Thyroid gland (tissue), 4 donors: ENCODE measurements at regions not wholly inside any gene's neighbourhood (a gene's known extent, or its start where the extent isn't known, plus 50 kb on each side); places are given as distances from the start of the nearest gene placed in this dataset.

ENCODE experiments used
- POLR2A ChIP-seq, 2 donors: fragments of 450-650 bp; IDR thresholded peaks; one replicate each; pipeline ENCODE4 v1.6.1; 2017; ENCODE audit warnings: antibody characterized with exemption in 2 of 2, mild to moderate bottlenecking in 2 of 2, moderate library complexity in 1 of 2
- TF ChIP-seq, protein P1 (sequence below), 6 experiments: fragments of 200-600 bp in 3 of 6; fragments of 450-650 bp in 3 of 6; sonication (generic) in 3 of 6; IDR thresholded peaks; one replicate each; pipeline ENCODE4 v1.5.1; 2016 to 2019; ENCODE audit warnings: antibody characterized with exemption in 6 of 6, mild to moderate bottlenecking in 2 of 6, inconsistent platforms in 1 of 6, moderate library complexity in 1 of 6

GRCh38 chr22:47818496-47818895 lies 1056.0 kb downstream of the TBC1D22A start:
- TF ChIP-seq, protein P1, sequence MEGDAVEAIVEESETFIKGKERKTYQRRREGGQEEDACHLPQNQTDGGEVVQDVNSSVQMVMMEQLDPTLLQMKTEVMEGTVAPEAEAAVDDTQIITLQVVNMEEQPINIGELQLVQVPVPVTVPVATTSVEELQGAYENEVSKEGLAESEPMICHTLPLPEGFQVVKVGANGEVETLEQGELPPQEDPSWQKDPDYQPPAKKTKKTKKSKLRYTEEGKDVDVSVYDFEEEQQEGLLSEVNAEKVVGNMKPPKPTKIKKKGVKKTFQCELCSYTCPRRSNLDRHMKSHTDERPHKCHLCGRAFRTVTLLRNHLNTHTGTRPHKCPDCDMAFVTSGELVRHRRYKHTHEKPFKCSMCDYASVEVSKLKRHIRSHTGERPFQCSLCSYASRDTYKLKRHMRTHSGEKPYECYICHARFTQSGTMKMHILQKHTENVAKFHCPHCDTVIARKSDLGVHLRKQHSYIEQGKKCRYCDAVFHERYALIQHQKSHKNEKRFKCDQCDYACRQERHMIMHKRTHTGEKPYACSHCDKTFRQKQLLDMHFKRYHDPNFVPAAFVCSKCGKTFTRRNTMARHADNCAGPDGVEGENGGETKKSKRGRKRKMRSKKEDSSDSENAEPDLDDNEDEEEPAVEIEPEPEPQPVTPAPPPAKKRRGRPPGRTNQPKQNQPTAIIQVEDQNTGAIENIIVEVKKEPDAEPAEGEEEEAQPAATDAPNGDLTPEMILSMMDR (IDR thresholded peaks at IDR 0.05) = no peak
- no peak for TF ChIP-seq POLR2A (IDR thresholded peaks at IDR 0.05)
